SK-N-SH treated with all-trans-retinoic acid at 6 μM for 48 hours (cell line): ENCODE measurements at regions not wholly inside any gene's neighbourhood (a gene's known extent, or its start where the extent isn't known, plus 50 kb on each side); places are given as distances from the start of the nearest gene placed in this dataset.

Experiments used
- ATAC-seq: fragments of 200-7000 bp; cut with Tn5 transposase; 3 replicates; pipeline ENCODE4 v1.9.1; 2020; ENCODE audit warnings: mild to moderate bottlenecking, moderate library complexity
- ARNTL ChIP-seq: fragments of 450-650 bp; formaldehyde crosslinking; IDR thresholded peaks from 2 replicates; pipeline ENCODE4 v1.5.0; 2020; ENCODE audit warnings: low read depth, mild to moderate bottlenecking, moderate library complexity, borderline replicate concordance
- BACH2 ChIP-seq: fragments of 250-450 bp; sonication (Bioruptor Pico); IDR thresholded peaks from 2 replicates; pipeline ENCODE4 v1.9.0; 2021; ENCODE audit warnings: mild to moderate bottlenecking, borderline replicate concordance
- GLIS3 ChIP-seq: fragments of 250-450 bp; sonication (Bioruptor Pico); IDR thresholded peaks from 2 replicates; pipeline ENCODE4 v1.5.0; 2020; ENCODE audit warnings: mild to moderate bottlenecking, moderate library complexity
- ISL1 ChIP-seq: fragments of 250-450 bp; sonication (Bioruptor Pico); IDR thresholded peaks from 2 replicates; pipeline ENCODE4 v2.1.2; 2022; ENCODE audit warnings: mild to moderate bottlenecking, moderate library complexity
- OSR1 ChIP-seq: fragments of 250-450 bp; sonication (Bioruptor Pico); IDR thresholded peaks from 2 replicates; pipeline ENCODE4 v1.8.0; 2022; ENCODE audit warnings: moderate library complexity, mild to moderate bottlenecking, inconsistent platforms
- PPARA ChIP-seq: fragments of 250-450 bp; sonication (Bioruptor Pico); IDR thresholded peaks from 2 replicates; pipeline ENCODE4 v1.5.0; 2020; ENCODE audit warnings: mild to moderate bottlenecking, borderline replicate concordance
- RARB ChIP-seq: fragments of 250-450 bp; sonication (Bioruptor Pico); IDR thresholded peaks from 2 replicates; pipeline ENCODE4 v1.8.0; 2021; ENCODE audit warnings: mild to moderate bottlenecking, moderate library complexity
- SNAI2 ChIP-seq: fragments of 250-450 bp; sonication (Bioruptor Pico); IDR thresholded peaks from 2 replicates; pipeline ENCODE4 v1.5.0; 2020; ENCODE audit warnings: mild to moderate bottlenecking, moderate library complexity
- TCF4 ChIP-seq: fragments of 250-450 bp; sonication (Bioruptor Pico); IDR thresholded peaks from 2 replicates; pipeline ENCODE4 v1.8.0; 2021; ENCODE audit warnings: mild to moderate bottlenecking, moderate library complexity, borderline replicate concordance
- TOX ChIP-seq: fragments of 250-450 bp; sonication (Bioruptor Pico); IDR thresholded peaks from 2 replicates; pipeline ENCODE4 v1.8.0; 2021; ENCODE audit warnings: mild to moderate bottlenecking, moderate library complexity, borderline replicate concordance
- ZC3H10 ChIP-seq: fragments of 250-450 bp; sonication (Bioruptor Pico); IDR thresholded peaks from 2 replicates; pipeline ENCODE4 v1.5.1; 2021; ENCODE audit warnings: mild to moderate bottlenecking, moderate library complexity
- ZFP3 ChIP-seq: fragments of 250-450 bp; sonication (Bioruptor Pico); IDR thresholded peaks from 2 replicates; pipeline ENCODE4 v1.5.0; 2020; ENCODE audit warnings: mild to moderate bottlenecking, moderate library complexity
- ZFP30 ChIP-seq: fragments of 450-650 bp; formaldehyde crosslinking; IDR thresholded peaks from 2 replicates; pipeline ENCODE4 v1.5.0; 2022; ENCODE audit warnings: mild to moderate bottlenecking, moderate library complexity
- ZNF565 ChIP-seq: fragments of 450-650 bp; formaldehyde crosslinking; conservative IDR thresholded peaks from 2 replicates; pipeline ENCODE4 v1.5.0; 2020; ENCODE audit warnings: low read depth, mild to moderate bottlenecking, moderate library complexity
- ZNF70 ChIP-seq: fragments of 450-650 bp; formaldehyde crosslinking; IDR thresholded peaks from 2 replicates; pipeline ENCODE4 v1.5.0; 2020; ENCODE audit warnings: mild to moderate bottlenecking, moderate library complexity
- ZNF8 ChIP-seq: fragments of 450-650 bp; formaldehyde crosslinking; IDR thresholded peaks from 2 replicates; pipeline ENCODE4 v1.5.0; 2020; ENCODE audit warnings: mild to moderate bottlenecking, moderate library complexity
- TF ChIP-seq, protein P1 (sequence below): fragments of 250-450 bp; sonication (Bioruptor Pico); IDR thresholded peaks from 2 replicates; pipeline ENCODE4 v1.5.1; 2021; ENCODE audit warnings: mild to moderate bottlenecking, moderate library complexity
- TF ChIP-seq, protein P2 (sequence below): fragments of 250-450 bp; sonication (Bioruptor Pico); IDR thresholded peaks from 2 replicates; pipeline ENCODE4 v1.8.0; 2020; ENCODE audit warnings: mild to moderate bottlenecking, moderate library complexity, borderline replicate concordance
- TF ChIP-seq, protein P3 (sequence below): fragments of 250-450 bp; sonication (Bioruptor Pico); IDR thresholded peaks from 2 replicates; pipeline ENCODE4 v1.5.0; 2020; ENCODE audit warnings: mild to moderate bottlenecking, moderate library complexity
- TF ChIP-seq, protein P4 (sequence below): fragments of 250-450 bp; sonication (Bioruptor Pico); IDR thresholded peaks from 2 replicates; pipeline ENCODE4 v1.8.0; 2021; ENCODE audit warnings: low read depth, mild to moderate bottlenecking, moderate library complexity, borderline replicate concordance

DNA sequence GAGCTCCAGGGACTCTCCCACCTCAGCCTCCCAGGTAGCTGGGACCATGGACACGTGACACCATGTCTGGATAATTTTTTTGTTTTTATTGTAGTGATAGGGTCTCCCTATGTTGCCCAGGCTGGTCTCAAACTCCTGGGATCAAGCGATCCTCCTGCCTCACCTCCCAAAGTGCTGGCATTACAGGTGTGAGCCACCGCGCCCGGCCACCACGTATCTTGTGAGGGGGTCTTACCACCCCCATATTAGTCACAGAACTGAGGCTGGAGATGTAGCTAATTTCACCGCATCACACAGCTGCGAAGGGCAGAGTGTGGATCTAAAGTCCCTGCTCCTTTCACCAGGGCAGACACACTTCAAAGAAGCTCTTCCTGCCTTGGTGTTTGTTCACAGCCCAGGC lies 211.8 kb upstream of the SOX1 start:
- no peak for ATAC-seq
- TF ChIP-seq PPARA (CRISPR knock-in tag) (no peak), ZNF70 (CRISPR knock-in tag) (no peak), SNAI2 (CRISPR knock-in tag) (no peak), ZNF8 (CRISPR knock-in tag) (no peak), BACH2 (CRISPR knock-in tag) (no peak), OSR1 (CRISPR knock-in tag) (no peak), RARB (CRISPR knock-in tag) (no peak), ZNF565 (CRISPR knock-in tag) (no peak), GLIS3 (CRISPR knock-in tag) (no peak), ZC3H10 (CRISPR knock-in tag) (no peak), ARNTL (no peak)
- TF ChIP-seq, protein P1, sequence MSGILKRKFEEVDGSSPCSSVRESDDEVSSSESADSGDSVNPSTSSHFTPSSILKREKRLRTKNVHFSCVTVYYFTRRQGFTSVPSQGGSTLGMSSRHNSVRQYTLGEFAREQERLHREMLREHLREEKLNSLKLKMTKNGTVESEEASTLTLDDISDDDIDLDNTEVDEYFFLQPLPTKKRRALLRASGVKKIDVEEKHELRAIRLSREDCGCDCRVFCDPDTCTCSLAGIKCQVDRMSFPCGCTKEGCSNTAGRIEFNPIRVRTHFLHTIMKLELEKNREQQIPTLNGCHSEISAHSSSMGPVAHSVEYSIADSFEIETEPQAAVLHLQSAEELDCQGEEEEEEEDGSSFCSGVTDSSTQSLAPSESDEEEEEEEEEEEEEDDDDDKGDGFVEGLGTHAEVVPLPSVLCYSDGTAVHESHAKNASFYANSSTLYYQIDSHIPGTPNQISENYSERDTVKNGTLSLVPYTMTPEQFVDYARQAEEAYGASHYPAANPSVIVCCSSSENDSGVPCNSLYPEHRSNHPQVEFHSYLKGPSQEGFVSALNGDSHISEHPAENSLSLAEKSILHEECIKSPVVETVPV (CRISPR knock-in tag) = no peak
- TF ChIP-seq, protein P2, sequence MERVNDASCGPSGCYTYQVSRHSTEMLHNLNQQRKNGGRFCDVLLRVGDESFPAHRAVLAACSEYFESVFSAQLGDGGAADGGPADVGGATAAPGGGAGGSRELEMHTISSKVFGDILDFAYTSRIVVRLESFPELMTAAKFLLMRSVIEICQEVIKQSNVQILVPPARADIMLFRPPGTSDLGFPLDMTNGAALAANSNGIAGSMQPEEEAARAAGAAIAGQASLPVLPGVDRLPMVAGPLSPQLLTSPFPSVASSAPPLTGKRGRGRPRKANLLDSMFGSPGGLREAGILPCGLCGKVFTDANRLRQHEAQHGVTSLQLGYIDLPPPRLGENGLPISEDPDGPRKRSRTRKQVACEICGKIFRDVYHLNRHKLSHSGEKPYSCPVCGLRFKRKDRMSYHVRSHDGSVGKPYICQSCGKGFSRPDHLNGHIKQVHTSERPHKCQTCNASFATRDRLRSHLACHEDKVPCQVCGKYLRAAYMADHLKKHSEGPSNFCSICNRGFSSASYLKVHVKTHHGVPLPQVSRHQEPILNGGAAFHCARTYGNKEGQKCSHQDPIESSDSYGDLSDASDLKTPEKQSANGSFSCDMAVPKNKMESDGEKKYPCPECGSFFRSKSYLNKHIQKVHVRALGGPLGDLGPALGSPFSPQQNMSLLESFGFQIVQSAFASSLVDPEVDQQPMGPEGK (CRISPR knock-in tag) = no peak
- TF ChIP-seq, protein P3, sequence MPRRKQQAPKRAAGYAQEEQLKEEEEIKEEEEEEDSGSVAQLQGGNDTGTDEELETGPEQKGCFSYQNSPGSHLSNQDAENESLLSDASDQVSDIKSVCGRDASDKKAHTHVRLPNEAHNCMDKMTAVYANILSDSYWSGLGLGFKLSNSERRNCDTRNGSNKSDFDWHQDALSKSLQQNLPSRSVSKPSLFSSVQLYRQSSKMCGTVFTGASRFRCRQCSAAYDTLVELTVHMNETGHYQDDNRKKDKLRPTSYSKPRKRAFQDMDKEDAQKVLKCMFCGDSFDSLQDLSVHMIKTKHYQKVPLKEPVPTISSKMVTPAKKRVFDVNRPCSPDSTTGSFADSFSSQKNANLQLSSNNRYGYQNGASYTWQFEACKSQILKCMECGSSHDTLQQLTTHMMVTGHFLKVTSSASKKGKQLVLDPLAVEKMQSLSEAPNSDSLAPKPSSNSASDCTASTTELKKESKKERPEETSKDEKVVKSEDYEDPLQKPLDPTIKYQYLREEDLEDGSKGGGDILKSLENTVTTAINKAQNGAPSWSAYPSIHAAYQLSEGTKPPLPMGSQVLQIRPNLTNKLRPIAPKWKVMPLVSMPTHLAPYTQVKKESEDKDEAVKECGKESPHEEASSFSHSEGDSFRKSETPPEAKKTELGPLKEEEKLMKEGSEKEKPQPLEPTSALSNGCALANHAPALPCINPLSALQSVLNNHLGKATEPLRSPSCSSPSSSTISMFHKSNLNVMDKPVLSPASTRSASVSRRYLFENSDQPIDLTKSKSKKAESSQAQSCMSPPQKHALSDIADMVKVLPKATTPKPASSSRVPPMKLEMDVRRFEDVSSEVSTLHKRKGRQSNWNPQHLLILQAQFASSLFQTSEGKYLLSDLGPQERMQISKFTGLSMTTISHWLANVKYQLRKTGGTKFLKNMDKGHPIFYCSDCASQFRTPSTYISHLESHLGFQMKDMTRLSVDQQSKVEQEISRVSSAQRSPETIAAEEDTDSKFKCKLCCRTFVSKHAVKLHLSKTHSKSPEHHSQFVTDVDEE (CRISPR knock-in tag) = no peak
- TF ChIP-seq, protein P4, sequence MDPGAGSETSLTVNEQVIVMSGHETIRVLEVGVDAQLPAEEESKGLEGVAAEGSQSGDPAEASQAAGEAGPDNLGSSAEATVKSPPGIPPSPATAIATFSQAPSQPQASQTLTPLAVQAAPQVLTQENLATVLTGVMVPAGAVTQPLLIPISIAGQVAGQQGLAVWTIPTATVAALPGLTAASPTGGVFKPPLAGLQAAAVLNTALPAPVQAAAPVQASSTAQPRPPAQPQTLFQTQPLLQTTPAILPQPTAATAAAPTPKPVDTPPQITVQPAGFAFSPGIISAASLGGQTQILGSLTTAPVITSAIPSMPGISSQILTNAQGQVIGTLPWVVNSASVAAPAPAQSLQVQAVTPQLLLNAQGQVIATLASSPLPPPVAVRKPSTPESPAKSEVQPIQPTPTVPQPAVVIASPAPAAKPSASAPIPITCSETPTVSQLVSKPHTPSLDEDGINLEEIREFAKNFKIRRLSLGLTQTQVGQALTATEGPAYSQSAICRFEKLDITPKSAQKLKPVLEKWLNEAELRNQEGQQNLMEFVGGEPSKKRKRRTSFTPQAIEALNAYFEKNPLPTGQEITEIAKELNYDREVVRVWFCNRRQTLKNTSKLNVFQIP (CRISPR knock-in tag) = no peak

DNA sequence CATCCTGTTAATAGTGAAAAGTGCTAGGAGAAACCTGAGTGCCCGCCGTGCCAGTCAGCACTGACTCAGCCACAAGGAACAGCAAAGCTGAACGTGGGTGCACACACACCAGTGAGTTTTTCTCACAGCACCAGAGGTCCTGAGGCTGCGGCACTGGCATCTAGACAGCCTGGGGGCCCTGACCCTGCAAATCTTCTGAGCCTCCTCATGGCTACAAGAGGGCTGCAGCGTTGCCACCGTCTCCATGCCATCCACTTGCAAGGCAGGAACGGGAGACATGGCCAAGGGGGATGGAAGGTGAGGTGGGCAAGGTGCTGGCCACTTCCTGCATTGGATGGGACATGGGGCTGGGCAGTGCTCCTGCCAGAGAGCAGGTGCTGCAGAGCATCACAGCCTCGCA lies 211.2 kb upstream of the SOX1 start:
- no peak for ATAC-seq
- TF ChIP-seq TOX (CRISPR knock-in tag) = no peak
- TF ChIP-seq ZFP30 = no peak
- no peak for TF ChIP-seq PPARA (CRISPR knock-in tag)
- TF ChIP-seq ISL1 = no peak
- no peak for TF ChIP-seq ZC3H10 (CRISPR knock-in tag)
- no peak for TF ChIP-seq TCF4 (CRISPR knock-in tag)
- TF ChIP-seq RARB (CRISPR knock-in tag) = no peak
- TF ChIP-seq, protein P3 (CRISPR knock-in tag) = no peak
- TF ChIP-seq, protein P2 (CRISPR knock-in tag) = no peak
- TF ChIP-seq, protein P1 (CRISPR knock-in tag) = no peak
- no peak for TF ChIP-seq ZNF8 (CRISPR knock-in tag)
- TF ChIP-seq ARNTL = no peak
- TF ChIP-seq ZFP3 (CRISPR knock-in tag) = no peak
- no peak for TF ChIP-seq BACH2 (CRISPR knock-in tag)
- no peak for TF ChIP-seq SNAI2 (CRISPR knock-in tag)
- no peak for TF ChIP-seq ZNF70 (CRISPR knock-in tag)
